ENCODE measurements at regions not wholly inside any gene's neighbourhood (a gene's known extent, or its start where the extent isn't known, plus 50 kb on each side); places are given as distances from the start of the nearest gene placed in this dataset.

DNA sequence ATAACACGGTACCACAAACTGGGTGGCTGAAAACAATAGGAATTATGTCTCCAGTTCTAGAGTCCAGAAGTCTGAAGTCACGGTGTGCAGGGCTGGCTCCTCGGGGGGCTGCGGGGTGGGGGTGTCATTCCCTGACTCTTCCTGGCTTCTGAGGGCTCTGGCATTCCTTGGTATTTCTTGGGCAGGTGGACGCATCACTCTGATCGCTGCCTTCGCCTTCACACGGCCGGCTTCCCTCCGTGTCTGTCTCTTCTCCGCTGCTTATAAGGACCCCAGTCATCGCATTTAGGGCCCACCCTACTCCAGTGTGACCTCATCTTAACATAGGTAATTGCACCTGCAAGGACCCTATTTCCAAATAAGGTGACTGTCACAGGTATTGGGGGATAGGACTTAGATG lies 134.6 kb downstream of the CPZ start:
- TF ChIP-seq, protein P1, sequence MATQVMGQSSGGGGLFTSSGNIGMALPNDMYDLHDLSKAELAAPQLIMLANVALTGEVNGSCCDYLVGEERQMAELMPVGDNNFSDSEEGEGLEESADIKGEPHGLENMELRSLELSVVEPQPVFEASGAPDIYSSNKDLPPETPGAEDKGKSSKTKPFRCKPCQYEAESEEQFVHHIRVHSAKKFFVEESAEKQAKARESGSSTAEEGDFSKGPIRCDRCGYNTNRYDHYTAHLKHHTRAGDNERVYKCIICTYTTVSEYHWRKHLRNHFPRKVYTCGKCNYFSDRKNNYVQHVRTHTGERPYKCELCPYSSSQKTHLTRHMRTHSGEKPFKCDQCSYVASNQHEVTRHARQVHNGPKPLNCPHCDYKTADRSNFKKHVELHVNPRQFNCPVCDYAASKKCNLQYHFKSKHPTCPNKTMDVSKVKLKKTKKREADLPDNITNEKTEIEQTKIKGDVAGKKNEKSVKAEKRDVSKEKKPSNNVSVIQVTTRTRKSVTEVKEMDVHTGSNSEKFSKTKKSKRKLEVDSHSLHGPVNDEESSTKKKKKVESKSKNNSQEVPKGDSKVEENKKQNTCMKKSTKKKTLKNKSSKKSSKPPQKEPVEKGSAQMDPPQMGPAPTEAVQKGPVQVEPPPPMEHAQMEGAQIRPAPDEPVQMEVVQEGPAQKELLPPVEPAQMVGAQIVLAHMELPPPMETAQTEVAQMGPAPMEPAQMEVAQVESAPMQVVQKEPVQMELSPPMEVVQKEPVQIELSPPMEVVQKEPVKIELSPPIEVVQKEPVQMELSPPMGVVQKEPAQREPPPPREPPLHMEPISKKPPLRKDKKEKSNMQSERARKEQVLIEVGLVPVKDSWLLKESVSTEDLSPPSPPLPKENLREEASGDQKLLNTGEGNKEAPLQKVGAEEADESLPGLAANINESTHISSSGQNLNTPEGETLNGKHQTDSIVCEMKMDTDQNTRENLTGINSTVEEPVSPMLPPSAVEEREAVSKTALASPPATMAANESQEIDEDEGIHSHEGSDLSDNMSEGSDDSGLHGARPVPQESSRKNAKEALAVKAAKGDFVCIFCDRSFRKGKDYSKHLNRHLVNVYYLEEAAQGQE (IDR thresholded peaks at IDR 0.05; ENCODE audit: insufficient read depth in 1 of 2, low read depth in 2 of 2, low read length in 1 of 2) = no peak
- TF ChIP-seq, protein P2, sequence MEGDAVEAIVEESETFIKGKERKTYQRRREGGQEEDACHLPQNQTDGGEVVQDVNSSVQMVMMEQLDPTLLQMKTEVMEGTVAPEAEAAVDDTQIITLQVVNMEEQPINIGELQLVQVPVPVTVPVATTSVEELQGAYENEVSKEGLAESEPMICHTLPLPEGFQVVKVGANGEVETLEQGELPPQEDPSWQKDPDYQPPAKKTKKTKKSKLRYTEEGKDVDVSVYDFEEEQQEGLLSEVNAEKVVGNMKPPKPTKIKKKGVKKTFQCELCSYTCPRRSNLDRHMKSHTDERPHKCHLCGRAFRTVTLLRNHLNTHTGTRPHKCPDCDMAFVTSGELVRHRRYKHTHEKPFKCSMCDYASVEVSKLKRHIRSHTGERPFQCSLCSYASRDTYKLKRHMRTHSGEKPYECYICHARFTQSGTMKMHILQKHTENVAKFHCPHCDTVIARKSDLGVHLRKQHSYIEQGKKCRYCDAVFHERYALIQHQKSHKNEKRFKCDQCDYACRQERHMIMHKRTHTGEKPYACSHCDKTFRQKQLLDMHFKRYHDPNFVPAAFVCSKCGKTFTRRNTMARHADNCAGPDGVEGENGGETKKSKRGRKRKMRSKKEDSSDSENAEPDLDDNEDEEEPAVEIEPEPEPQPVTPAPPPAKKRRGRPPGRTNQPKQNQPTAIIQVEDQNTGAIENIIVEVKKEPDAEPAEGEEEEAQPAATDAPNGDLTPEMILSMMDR (IDR thresholded peaks at IDR 0.05) = no peak
